ENCODE measurements at regions not wholly inside any gene's neighbourhood (a gene's known extent, or its start where the extent isn't known, plus 50 kb on each side); places are given as distances from the start of the nearest gene placed in this dataset.

DNA sequence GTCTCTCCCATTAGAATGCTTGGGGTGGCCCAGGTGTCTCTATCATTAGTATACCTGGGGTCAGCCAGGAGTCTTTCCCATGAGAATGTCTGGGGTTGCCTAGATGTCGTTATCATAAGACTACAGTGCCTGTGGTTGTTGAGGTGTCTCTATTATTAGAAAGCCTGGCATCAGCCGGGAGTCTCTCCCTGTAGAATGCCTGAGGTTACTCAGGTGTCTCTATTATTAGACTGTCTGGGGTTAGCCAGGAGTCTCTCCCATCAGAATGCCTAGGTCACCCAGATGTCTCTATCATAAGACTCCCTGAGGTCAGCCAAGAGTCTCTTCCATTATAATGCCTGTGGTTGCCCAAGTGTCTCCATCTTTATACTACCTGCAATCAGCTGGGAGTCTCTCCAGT, 1541.1 kb downstream of the UQCRFS1 start:
- TF ChIP-seq POLR2A (IDR thresholded peaks at IDR 0.05; ENCODE audit: low read depth, low read length) = no peak
- TF ChIP-seq POU2F2 (IDR thresholded peaks at IDR 0.05; ENCODE audit: low read depth, low read length) = no peak

Measured in GM12891 (cell line).